ENCODE measurements at regions not wholly inside any gene's neighbourhood (a gene's known extent, or its start where the extent isn't known, plus 50 kb on each side); places are given as distances from the start of the nearest gene placed in this dataset.
"Not testable (repeated sequence)": the region's sequence is repeated elsewhere in the genome, so short reads cannot be mapped to it uniquely, and the experiment has no call there.

GRCh38 chr6:11299421-11299784 is 66.9 kb upstream of the NEDD9 start:
- not testable (repeated sequence) for TF ChIP-seq PATZ1 (CRISPR knock-in tag; IDR thresholded peaks at IDR 0.05; ENCODE audit: borderline replicate concordance); POU6F1 (CRISPR knock-in tag; IDR thresholded peaks at IDR 0.05; ENCODE audit: borderline replicate concordance, low read depth); ARNTL (CRISPR knock-in tag; IDR thresholded peaks at IDR 0.05; ENCODE audit: borderline replicate concordance, low read depth); ZFP3 (CRISPR knock-in tag; IDR thresholded peaks at IDR 0.05)
